ENCODE measurements at regions not wholly inside any gene's neighbourhood (a gene's known extent, or its start where the extent isn't known, plus 50 kb on each side); places are given as distances from the start of the nearest gene placed in this dataset.

GRCh38 chr10:31098046-31098445, 66.4 kb upstream of the ZNF438 start:
- no peak for DNase-seq (ENCODE audit: extremely low read depth, low read depth)
- TF ChIP-seq, protein P1, sequence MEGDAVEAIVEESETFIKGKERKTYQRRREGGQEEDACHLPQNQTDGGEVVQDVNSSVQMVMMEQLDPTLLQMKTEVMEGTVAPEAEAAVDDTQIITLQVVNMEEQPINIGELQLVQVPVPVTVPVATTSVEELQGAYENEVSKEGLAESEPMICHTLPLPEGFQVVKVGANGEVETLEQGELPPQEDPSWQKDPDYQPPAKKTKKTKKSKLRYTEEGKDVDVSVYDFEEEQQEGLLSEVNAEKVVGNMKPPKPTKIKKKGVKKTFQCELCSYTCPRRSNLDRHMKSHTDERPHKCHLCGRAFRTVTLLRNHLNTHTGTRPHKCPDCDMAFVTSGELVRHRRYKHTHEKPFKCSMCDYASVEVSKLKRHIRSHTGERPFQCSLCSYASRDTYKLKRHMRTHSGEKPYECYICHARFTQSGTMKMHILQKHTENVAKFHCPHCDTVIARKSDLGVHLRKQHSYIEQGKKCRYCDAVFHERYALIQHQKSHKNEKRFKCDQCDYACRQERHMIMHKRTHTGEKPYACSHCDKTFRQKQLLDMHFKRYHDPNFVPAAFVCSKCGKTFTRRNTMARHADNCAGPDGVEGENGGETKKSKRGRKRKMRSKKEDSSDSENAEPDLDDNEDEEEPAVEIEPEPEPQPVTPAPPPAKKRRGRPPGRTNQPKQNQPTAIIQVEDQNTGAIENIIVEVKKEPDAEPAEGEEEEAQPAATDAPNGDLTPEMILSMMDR (IDR thresholded peaks at IDR 0.05; ENCODE audit: low read depth, low read length), result no peak

DNA sequence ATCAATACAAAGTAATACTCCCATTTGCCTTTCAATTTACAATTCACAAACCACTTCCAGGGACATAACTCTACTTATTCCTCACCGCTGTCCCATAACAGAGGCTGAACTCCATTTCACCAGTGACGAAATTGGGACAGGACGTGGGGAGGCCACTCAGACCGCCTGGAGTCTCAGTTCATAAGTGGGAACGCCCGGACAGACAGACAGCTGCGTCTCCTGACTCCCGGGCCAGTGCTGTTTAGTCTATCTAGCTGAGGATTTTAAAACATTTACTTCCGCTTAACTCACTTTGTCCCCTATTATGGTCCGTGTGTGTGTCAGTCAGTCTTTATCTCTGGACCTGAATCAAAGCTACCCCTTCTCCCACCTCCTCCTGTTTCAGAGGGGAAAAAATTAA, 67.4 kb upstream of the ZNF438 start:
- TF ChIP-seq, protein P1 (IDR thresholded peaks at IDR 0.05; ENCODE audit: low read depth, low read length), result no peak
- DNase-seq (ENCODE audit: extremely low read depth, low read depth), result no peak

GRCh38 chr10:31099664-31100063, 68.0 kb upstream of the ZNF438 start:
- no peak for DNase-seq (ENCODE audit: extremely low read depth, low read depth)
- TF ChIP-seq, protein P1 (IDR thresholded peaks at IDR 0.05; ENCODE audit: low read depth, low read length), result no peak

- TF ChIP-seq, protein P1 (IDR thresholded peaks at IDR 0.05; ENCODE audit: low read depth, low read length), result no peak
- DNase-seq (ENCODE audit: extremely low read depth, low read depth), result no peak
Measured at GRCh38 chr10:31100115-31100601, 68.5 kb upstream of the ZNF438 start.

DNA sequence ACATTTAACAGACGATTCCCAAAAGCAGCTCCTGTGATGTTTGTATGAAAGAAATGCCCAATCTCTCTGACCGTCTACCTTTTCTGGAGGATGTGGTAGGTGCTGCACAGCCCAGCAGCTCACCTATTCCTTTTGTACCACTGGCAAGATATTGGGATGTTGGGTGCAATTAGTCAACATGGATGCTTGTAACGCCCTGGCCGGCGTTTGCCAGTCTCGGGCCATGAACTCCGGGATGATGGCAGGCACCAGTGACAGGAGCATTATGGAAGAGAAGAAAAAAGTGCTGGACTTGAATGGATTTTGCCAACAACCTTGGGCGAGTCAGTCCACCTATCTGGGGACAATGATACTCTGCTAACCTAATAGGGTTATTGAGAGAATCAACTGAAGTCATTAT, 69.0 kb upstream of the ZNF438 start:
- no peak for DNase-seq (ENCODE audit: extremely low read depth, low read depth)
- TF ChIP-seq, protein P1 (IDR thresholded peaks at IDR 0.05; ENCODE audit: low read depth, low read length), result no peak

DNA sequence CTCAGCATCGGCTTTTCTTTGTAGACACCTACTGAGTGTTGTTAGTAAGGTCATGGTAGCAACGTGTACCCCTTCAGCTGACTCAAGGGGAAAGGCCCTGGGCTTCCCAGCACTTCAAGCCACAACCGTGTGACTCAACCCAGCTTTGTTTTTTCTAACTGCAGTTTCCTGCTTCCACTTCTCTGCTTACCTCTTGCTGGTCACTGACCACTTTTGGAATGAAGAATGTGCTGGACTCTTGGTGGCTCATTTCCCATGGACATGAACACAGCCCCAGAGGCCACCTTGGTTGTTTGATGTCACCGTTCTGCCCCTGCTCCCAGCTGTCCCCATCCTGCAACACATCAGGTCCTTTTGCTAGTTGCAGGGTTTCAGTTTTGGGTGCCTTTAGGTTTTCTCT, 69.5 kb upstream of the ZNF438 start:
- TF ChIP-seq, protein P1 (IDR thresholded peaks at IDR 0.05; ENCODE audit: low read depth, low read length), result no peak
- no peak for DNase-seq (ENCODE audit: extremely low read depth, low read depth)

DNA sequence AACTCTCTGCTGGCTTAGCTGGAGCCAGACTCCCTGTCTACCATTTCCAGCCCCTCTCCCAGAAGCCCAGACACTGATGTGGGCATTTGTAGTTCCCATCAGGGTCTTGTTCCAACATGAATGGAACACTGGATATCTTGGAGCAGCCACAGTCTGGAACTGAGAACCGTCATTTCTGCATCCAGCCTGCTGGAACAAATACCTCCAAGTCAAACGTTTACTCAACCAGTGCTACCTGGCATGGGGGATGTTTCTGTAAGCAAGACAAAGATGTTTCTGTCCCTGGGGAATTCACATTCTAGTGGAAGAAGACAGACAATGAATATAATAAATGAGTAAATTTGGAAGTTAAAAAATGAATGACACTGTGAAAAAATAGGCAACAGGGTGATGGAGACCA, 70.8 kb upstream of the ZNF438 start:
- no peak for DNase-seq (ENCODE audit: extremely low read depth, low read depth)
- TF ChIP-seq, protein P1 (IDR thresholded peaks at IDR 0.05; ENCODE audit: low read depth, low read length), result no peak

Data from AG09319 (cell line).